GM21786 (cell line): ENCODE measurements at regions not wholly inside any gene's neighbourhood (a gene's known extent, or its start where the extent isn't known, plus 50 kb on each side); places are given as distances from the start of the nearest gene placed in this dataset.
A peak's percentile ranks its signal among the peaks of the same experiment; 100 is the strongest.

ENCODE experiments used
- ATAC-seq: cut with Tn5 transposase; IDR thresholded peaks from one replicate; pipeline ENCODE4 v1.9.1; 2021; ENCODE audit not compliant: unreplicated experiment

- ATAC-seq, result no peak
Measured at GRCh38 chr1:219478811-219479210, 134.1 kb downstream of the ZC3H11B start.

- ATAC-seq, result no peak
Measured at GRCh38 chr1:219477861-219478260, 135.0 kb downstream of the ZC3H11B start.

GRCh38 chr1:219476716-219477115 lies 136.2 kb downstream of the ZC3H11B start:
- peak; percentile 35 for ATAC-seq

- peak; percentile 85 for ATAC-seq
Measured at GRCh38 chr1:219476116-219476515, 136.8 kb downstream of the ZC3H11B start.

GRCh38 chr1:219472596-219472995 lies 140.3 kb downstream of the ZC3H11B start:
- no peak for ATAC-seq

GRCh38 chr1:219467524-219467923 lies 145.4 kb downstream of the ZC3H11B start:
- no peak for ATAC-seq

GRCh38 chr1:219466766-219467165 lies 146.1 kb downstream of the ZC3H11B start:
- no peak for ATAC-seq

- peak; percentile 45 for ATAC-seq
Measured at GRCh38 chr1:219465212-219466093, 147.5 kb downstream of the ZC3H11B start.

GRCh38 chr1:219463636-219464035 lies 149.3 kb downstream of the ZC3H11B start:
- no peak for ATAC-seq

- no peak for ATAC-seq
Measured at GRCh38 chr1:219461981-219462400, 150.9 kb downstream of the ZC3H11B start.

GRCh38 chr1:219460896-219461815 lies 151.7 kb downstream of the ZC3H11B start:
- ATAC-seq, result peak; percentile 76

GRCh38 chr1:219460081-219460895 lies 152.6 kb downstream of the ZC3H11B start:
- ATAC-seq, result no peak

- no peak for ATAC-seq
Measured at GRCh38 chr1:219459351-219460080, 153.4 kb downstream of the ZC3H11B start.

- no peak for ATAC-seq
Measured at GRCh38 chr1:219446288-219446687, 166.6 kb downstream of the ZC3H11B start.

- no peak for ATAC-seq
Measured at GRCh38 chr1:219445864-219446263, 167.0 kb downstream of the ZC3H11B start.

GRCh38 chr1:219444474-219444873 lies 168.4 kb downstream of the ZC3H11B start:
- no peak for ATAC-seq

GRCh38 chr1:219443763-219444162 lies 169.1 kb downstream of the ZC3H11B start:
- ATAC-seq, result no peak

GRCh38 chr1:219442611-219443061 lies 170.3 kb downstream of the ZC3H11B start:
- no peak for ATAC-seq

GRCh38 chr1:219441884-219442283 lies 171.0 kb downstream of the ZC3H11B start:
- ATAC-seq, result no peak

- ATAC-seq, result no peak
Measured at GRCh38 chr1:219439376-219439775, 173.5 kb downstream of the ZC3H11B start.
